BJ (cell line): ENCODE measurements at regions not wholly inside any gene's neighbourhood (a gene's known extent, or its start where the extent isn't known, plus 50 kb on each side); places are given as distances from the start of the nearest gene placed in this dataset.

Experiments
- CTCF ChIA-PET: fragments of 350-600 bp; formaldehyde crosslinking; extraction: SDS; loops from one replicate; lab custom pipeline; 2021; ENCODE audit warnings: antibody characterized with exemption, inconsistent platforms; lab: Yijun Ruan, JAX
- POLR2A ChIA-PET: fragments of 300-600 bp; sonication (Branson Sonifier 250); formaldehyde crosslinking; extraction: SDS; loops from one replicate; lab custom pipeline; 2021; ENCODE audit warnings: antibody characterized with exemption; lab: Charles Lee
- DNase-seq: peaks from one replicate; pipeline ENCODE4 v3.0.0-alpha.2; 2011; ENCODE audit warnings: low read depth
- H3K27me3 ChIP-seq: 2 replicates; pipeline ENCODE4 v1.6.0; 2011; ENCODE audit warnings: low read length; ENCODE audit not compliant: control insufficient read depth, insufficient read depth
- H3K36me3 ChIP-seq: 2 replicates; pipeline ENCODE4 v1.5.1; 2011; ENCODE audit warnings: low read length; ENCODE audit not compliant: control insufficient read depth, insufficient read depth
- H3K4me3 ChIP-seq: 2 replicates; pipeline ENCODE4 v1.5.1; 2011; ENCODE audit warnings: low read depth, mild to moderate bottlenecking, control low read depth, low read length
- TF ChIP-seq, protein P1 (sequence below): IDR thresholded peaks from 2 replicates; pipeline ENCODE4 v1.5.1; 2011; ENCODE audit warnings: low read depth, mild to moderate bottlenecking, control low read depth, inconsistent platforms, low read length, moderate library complexity; ENCODE audit not compliant: insufficient read depth

DNA sequence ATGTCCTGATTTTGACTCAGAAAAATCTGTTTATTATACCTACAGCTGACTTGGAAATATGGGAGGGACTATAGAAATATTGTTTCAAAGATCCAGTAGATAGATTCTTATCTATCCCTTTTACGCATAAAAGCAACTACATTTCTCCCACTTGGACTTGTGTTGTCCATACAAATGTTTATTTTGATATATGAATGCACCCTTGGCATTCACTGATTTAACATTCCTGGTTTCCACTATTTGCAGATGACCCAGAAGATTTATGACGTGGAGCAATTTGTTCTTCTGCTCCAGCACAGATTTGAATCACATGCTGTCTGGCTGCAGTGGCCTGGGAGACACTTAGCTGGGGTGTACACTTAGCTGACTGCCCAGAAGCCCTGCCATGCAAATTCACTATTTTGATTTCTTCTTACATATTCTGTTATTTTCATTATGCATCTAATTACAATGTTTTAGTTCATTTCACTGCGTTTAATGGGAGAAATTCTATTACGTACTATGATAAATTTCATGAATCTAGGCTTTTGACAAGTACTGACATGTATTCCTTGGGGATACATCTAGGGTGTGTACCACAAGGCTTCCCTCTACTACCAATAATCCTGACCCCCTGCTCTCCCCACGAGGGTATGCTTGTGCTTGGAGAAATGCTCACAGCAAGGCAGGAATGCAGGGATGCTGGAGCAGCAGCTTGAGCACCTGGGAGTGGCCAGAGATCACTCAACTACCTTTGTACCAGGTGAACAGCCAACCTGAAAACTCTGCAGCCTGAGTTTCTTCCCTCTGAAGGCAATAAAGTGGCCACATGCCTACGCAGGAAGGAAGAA is 223.6 kb upstream of the TBL1XR1 start:
- H3K36me3 ChIP-seq: no peaks in the 10 kb centered on the region
- no peaks in the 10 kb centered on the region for H3K27me3 ChIP-seq
- no peak overlapping the region for H3K4me3 ChIP-seq
- ChIA-PET CTCF (no interaction called here), POLR2A (no interaction called here)
- TF ChIP-seq, protein P1, sequence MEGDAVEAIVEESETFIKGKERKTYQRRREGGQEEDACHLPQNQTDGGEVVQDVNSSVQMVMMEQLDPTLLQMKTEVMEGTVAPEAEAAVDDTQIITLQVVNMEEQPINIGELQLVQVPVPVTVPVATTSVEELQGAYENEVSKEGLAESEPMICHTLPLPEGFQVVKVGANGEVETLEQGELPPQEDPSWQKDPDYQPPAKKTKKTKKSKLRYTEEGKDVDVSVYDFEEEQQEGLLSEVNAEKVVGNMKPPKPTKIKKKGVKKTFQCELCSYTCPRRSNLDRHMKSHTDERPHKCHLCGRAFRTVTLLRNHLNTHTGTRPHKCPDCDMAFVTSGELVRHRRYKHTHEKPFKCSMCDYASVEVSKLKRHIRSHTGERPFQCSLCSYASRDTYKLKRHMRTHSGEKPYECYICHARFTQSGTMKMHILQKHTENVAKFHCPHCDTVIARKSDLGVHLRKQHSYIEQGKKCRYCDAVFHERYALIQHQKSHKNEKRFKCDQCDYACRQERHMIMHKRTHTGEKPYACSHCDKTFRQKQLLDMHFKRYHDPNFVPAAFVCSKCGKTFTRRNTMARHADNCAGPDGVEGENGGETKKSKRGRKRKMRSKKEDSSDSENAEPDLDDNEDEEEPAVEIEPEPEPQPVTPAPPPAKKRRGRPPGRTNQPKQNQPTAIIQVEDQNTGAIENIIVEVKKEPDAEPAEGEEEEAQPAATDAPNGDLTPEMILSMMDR: no peak
- DNase-seq: peak; percentile 54

DNA sequence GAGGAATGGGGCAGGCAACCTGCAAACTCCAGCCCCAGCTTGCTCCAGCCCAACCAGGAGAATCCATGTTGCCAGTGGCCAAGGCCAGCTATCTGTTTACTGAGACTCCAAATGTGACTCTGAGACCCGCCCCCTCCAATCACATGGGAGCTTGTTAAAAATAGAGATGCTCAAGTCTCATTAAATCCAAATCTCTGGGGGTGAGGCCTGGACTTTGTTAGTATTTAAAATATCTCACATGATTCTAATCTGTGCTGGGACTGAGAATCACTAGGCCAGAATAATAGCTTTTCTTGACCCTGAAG is 224.2 kb upstream of the TBL1XR1 start:
- CTCF ChIA-PET: no interaction called here
- TF ChIP-seq, protein P1: no peak

DNA sequence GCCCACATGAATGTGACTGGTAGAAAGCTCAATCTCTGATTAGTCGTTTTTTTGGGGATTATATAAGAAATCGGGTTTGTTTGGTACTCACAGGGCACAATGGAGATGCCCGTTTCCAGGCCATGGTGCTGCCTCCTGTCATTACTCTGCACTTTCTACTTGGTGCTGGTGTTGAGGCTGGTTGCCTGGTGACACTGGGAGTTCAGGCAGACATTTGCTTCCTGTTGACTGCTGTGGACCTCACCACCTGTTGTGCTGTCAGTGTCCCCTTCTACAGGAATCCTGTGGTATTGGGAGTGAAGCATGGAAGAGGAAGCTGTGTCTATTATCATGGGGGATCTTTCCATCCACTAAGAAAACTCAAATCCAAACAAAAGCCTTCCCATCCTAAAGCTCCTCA is 227.2 kb upstream of the TBL1XR1 start:
- TF ChIP-seq, protein P1: no peak
- Histone ChIP-seq H3K36me3 (no peaks in the 10 kb centered on the region), H3K4me3 (no peak overlapping the region), H3K27me3 (no peaks in the 10 kb centered on the region)
- DNase-seq: no peak
- ChIA-PET CTCF (no interaction called here), POLR2A (no interaction called here)

More for the DNA sequence above, 224.2 kb upstream of the TBL1XR1 start:
- no peak for DNase-seq
- Histone ChIP-seq H3K36me3 (no peaks in the 10 kb centered on the region), H3K4me3 (no peak overlapping the region), H3K27me3 (no peaks in the 10 kb centered on the region)
- POLR2A ChIA-PET: no interaction called here

DNA sequence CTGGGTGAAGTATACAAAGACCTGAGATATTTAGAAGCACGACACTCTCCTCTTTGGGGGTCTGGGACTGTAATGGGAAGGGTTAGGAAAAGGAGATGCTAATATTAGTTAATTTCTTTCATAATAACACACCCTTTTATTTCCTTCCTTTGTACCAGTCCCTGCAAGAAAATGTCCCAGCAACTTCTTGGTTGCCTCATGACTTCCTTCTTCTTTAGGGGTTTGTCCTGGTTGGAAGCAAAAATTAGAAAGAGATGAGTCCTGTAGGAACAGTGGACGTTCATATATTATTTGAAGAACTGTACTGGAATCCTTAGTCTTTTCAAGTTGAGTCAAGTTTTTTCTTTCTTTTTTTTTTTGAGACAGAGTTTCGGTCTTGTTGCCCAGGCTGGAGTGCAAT is 227.8 kb upstream of the TBL1XR1 start:
- Histone ChIP-seq H3K36me3 (no peaks in the 10 kb centered on the region), H3K27me3 (no peaks in the 10 kb centered on the region), H3K4me3 (no peak overlapping the region)
- POLR2A ChIA-PET: no interaction called here
- CTCF ChIA-PET: no interaction called here
- no peak for DNase-seq
- TF ChIP-seq, protein P1: no peak

DNA sequence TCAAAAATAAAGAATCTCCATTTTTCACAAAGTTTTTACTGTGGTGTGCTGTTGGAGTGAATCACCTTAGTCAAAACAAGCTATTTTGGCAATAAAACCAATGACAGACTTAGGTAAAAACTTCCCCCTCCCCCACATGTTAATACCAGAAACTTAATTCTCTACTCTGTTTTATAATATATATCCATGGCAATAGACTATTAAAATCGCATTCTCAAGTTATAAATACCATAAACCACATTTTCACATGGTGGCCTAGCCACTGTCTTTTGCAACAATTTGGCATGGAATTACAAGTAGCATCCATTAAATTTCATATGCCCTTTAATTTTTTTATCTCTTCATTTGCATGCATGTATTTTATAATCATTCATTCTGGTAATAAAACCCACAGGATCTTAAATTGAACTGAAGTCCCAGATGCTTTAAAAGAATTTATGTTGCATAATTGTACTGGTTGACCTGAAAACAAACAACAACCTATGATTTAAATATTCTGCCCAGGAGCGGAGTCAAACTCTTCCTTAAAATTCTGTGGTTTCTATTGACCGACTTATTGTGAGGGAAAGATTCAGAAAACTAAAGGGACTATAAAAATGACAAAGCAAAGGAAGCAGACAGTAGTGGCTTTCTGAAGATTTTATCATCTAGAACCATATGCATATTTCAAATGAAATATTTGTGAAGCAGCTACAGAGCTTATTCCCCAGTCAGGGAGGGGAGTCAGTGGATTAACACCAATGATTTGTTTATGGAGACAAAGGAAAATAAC is 229.0 kb upstream of the TBL1XR1 start:
- POLR2A ChIA-PET: no interaction called here

More for the DNA sequence above, 229.0 kb upstream of the TBL1XR1 start:
- H3K4me3 ChIP-seq: no peak overlapping the region
- CTCF ChIA-PET: no interaction called here
- peak; percentile 49 for DNase-seq
- no peaks in the 10 kb centered on the region for H3K36me3 ChIP-seq
- TF ChIP-seq, protein P1: no peak
- H3K27me3 ChIP-seq: peaks cover 1% of the 10 kb centered on the region; the same call in 1 of the 2 replicates
